ENCODE measurements at regions not wholly inside any gene's neighbourhood (a gene's known extent, or its start where the extent isn't known, plus 50 kb on each side); places are given as distances from the start of the nearest gene placed in this dataset.

DNA sequence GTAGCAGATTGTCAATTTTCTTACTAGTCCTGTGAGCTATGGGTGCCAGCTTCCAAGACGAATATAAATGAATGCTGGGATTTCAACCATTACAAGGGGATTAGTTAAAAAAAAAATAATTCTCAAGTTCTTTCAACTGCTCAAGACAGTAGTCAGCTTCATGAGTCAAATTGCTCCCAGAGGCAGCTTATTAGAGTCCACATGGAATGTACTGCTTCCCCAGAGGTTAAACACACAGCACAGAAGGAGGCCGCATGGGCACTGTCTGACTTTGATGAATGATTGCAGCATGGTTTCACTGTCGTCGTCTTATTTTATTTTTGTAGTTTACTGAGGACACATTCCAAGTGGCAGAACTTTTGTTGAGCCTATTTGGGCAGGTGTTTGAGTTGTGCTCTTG lies 563.2 kb downstream of the TMEM135 start:
- TF ChIP-seq, protein P1, sequence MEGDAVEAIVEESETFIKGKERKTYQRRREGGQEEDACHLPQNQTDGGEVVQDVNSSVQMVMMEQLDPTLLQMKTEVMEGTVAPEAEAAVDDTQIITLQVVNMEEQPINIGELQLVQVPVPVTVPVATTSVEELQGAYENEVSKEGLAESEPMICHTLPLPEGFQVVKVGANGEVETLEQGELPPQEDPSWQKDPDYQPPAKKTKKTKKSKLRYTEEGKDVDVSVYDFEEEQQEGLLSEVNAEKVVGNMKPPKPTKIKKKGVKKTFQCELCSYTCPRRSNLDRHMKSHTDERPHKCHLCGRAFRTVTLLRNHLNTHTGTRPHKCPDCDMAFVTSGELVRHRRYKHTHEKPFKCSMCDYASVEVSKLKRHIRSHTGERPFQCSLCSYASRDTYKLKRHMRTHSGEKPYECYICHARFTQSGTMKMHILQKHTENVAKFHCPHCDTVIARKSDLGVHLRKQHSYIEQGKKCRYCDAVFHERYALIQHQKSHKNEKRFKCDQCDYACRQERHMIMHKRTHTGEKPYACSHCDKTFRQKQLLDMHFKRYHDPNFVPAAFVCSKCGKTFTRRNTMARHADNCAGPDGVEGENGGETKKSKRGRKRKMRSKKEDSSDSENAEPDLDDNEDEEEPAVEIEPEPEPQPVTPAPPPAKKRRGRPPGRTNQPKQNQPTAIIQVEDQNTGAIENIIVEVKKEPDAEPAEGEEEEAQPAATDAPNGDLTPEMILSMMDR (IDR thresholded peaks at IDR 0.05), result no peak
- TF ChIP-seq POLR2A (IDR thresholded peaks at IDR 0.05), result no peak

Measured in tibial nerve (tissue), 3 donors.